ENCODE measurements at regions not wholly inside any gene's neighbourhood (a gene's known extent, or its start where the extent isn't known, plus 50 kb on each side); places are given as distances from the start of the nearest gene placed in this dataset.

DNA sequence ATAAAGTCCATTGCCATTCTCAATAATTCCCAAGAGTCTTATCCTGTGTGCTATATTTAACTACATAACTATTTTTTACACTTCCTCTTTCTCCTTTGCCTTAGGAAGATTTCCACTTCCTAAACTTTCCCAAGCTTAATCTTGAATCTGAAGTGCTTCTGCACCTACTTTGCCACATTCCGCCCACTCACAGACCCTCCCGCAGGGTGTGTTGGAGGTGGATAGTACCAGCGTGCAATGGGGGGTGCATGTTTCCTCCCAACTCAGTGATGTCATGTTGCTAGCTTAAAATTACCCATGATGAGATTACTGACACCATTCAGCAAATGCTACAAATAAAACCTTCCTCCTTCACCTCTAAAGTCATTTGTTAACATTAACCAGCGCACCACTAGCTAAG, 460.2 kb downstream of the NR2F1-AS1 start:
- TF ChIP-seq, protein P1, sequence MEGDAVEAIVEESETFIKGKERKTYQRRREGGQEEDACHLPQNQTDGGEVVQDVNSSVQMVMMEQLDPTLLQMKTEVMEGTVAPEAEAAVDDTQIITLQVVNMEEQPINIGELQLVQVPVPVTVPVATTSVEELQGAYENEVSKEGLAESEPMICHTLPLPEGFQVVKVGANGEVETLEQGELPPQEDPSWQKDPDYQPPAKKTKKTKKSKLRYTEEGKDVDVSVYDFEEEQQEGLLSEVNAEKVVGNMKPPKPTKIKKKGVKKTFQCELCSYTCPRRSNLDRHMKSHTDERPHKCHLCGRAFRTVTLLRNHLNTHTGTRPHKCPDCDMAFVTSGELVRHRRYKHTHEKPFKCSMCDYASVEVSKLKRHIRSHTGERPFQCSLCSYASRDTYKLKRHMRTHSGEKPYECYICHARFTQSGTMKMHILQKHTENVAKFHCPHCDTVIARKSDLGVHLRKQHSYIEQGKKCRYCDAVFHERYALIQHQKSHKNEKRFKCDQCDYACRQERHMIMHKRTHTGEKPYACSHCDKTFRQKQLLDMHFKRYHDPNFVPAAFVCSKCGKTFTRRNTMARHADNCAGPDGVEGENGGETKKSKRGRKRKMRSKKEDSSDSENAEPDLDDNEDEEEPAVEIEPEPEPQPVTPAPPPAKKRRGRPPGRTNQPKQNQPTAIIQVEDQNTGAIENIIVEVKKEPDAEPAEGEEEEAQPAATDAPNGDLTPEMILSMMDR (IDR thresholded peaks at IDR 0.05; ENCODE audit: insufficient read depth, low read length, missing control alignments): no peak
- no peak for DNase-seq (ENCODE audit: low read depth, low spot score)
- CTCF ChIA-PET: interaction anchor here (3.5 kb wide), 1 partner anchor 10 kb away, joined by 11 read pairs; no protein-coding TSS in a partner anchor
- POLR2A ChIA-PET: no interaction called here
- no peak overlapping the region for H3K4me3 ChIP-seq (ENCODE audit: low read depth, low read length)

DNA sequence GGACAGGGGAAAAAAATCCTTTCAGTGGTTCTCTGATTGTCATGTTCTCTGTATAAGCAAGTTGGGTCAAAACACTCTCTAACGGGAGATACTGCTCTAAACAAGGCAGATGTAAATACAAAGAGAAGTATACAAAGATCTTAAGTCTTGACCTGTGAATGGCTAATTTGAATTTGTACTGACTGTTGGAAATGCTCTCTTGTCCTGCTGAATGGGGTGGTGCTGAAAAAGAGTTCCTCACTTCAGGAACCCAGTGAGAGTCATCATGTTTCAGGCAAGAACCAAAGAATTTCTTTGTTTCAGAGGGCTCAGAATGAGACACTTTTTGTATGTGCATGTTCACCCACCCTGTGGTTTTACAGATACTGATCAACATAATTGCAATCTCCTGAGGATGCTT, 461.0 kb downstream of the NR2F1-AS1 start:
- no peak for DNase-seq (ENCODE audit: low read depth, low spot score)
- POLR2A ChIA-PET: no interaction called here
- H3K4me3 ChIP-seq (ENCODE audit: low read depth, low read length): no peak overlapping the region
- CTCF ChIA-PET: interaction anchor here (3.5 kb wide), 1 partner anchor 10 kb away, joined by 11 read pairs; no protein-coding TSS in a partner anchor
- TF ChIP-seq, protein P1 (IDR thresholded peaks at IDR 0.05; ENCODE audit: insufficient read depth, low read length, missing control alignments): no peak

DNA sequence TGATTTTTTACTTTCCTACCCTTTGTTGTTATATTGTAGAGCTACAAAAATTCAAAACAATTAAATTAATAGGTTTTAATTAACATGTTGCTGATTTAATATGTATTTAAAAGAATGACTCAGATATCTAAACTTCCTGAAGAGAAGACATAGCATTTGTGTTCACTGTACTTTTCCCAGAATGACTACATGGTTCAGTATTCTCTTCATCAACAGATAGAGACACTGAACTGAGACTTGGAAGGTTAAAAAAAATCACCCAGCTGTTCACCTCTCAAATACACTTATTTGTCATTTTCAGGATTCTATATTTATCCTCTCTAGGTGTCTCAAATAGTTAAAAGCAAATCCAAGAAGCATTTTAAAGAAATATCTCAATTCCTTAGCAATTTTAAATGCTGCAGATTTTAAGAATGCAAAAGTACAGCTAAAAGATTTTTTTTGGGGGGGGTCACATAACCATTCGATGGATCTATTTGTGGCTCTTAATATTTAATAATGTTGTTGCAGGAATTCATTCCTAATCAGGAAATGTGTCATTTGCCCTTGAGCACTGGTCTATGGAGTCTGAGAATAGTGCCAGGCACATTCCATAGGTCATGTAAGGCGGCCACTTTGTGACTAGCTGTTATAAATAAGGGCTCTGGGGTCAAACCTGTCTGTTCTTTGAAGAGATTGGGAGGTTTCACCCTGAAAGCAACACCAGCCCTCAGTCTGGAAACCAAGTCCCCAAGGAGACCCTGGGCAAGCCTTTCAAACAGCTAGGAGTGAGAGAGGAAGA, 463.1 kb downstream of the NR2F1-AS1 start:
- H3K4me3 ChIP-seq (ENCODE audit: low read depth, low read length): no peak overlapping the region
- CTCF ChIA-PET: interaction anchor here (1.0 kb wide), 1 partner anchor 9 kb away, joined by 3 read pairs; no protein-coding TSS in a partner anchor
- DNase-seq (ENCODE audit: low read depth, low spot score): peak; percentile 14
- POLR2A ChIA-PET: no interaction called here
- TF ChIP-seq, protein P1 (IDR thresholded peaks at IDR 0.05; ENCODE audit: insufficient read depth, low read length, missing control alignments): no peak

DNA sequence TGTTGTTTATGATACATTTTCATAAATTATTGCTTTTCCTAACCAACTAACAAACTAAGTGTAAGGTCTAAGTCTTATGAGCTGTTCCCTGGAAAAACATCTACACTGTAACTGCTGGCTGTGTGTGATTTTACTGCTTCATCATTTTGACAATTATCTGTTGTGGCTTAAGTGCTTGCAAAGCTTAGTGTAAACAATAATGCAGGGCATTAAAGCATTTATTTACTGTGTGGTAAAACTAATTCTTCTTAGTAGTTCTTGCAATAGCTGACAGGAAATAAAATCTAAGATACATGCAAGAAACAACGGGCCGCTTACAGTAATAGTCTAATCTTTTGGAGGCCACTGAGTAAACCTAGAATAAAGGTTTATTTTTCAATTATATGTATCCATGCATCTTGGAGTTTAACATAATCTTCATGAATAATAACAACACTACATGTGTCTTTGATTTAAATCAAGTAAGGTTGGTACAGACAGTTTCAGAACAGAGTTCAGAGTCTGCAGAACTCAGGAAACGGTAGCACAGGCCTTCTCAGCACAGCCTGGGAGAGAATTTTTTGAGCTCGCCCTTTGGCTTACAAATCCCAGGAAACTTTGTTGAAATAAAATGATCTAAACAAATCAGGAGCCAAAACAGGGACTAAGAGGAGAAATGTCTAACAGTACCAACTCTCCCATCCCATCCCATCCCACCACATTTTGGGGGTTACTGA, 473.1 kb downstream of the NR2F1-AS1 start:
- CTCF ChIA-PET: interaction anchor here (1.0 to 1.3 kb wide), 2 partner anchors 15 to 16 kb away, joined by 3 to 6 read pairs; no protein-coding TSS in a partner anchor
- no peak overlapping the region for H3K4me3 ChIP-seq (ENCODE audit: low read depth, low read length)
- DNase-seq (ENCODE audit: low read depth, low spot score): no peak
- TF ChIP-seq, protein P1 (IDR thresholded peaks at IDR 0.05; ENCODE audit: insufficient read depth, low read length, missing control alignments): no peak
- POLR2A ChIA-PET: no interaction called here

DNA sequence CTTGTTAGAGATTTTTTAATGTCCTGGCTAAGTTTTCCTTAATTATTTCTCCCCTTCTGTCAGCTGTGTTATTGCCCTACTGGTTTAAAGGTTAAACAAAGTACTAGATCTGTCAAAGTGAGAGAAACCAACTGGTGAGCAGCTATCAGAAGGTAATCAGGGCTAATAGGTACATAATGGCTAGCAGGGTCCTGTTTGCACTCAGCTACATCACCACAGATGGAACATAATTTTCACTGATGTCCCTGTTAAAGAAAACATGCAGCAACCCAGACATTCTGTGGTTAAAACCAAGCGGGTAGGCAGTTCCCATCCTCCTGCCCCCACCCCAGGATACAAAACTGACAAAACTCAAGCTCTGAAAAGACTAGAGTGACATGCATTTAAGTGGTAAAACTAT, 473.9 kb downstream of the NR2F1-AS1 start:
- TF ChIP-seq, protein P1 (IDR thresholded peaks at IDR 0.05; ENCODE audit: insufficient read depth, low read length, missing control alignments): no peak
- POLR2A ChIA-PET: no interaction called here
- DNase-seq (ENCODE audit: low read depth, low spot score): no peak
- CTCF ChIA-PET: interaction anchor here (1.0 kb wide), 1 partner anchor 15 kb away, joined by 6 read pairs; no protein-coding TSS in a partner anchor
- no peak overlapping the region for H3K4me3 ChIP-seq (ENCODE audit: low read depth, low read length)

DNA sequence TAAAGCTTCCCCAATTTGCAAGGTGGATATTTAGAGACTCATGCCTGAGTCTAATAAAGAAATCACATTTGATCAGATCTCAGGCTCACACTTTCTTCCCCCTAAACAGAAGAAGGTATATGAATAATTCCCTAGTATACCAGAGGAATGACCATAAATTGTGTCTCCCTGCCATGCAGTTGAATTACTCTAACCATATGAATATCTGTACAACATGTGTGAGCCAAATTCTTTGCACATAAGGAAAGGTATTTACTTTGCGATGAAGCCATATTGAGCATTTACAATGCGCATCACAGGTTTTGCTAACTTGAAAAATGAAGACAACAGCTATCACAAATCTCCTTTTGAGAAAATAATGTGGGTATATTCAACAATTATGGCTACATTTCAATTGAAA, 479.4 kb downstream of the NR2F1-AS1 start:
- POLR2A ChIA-PET: no interaction called here
- TF ChIP-seq, protein P1 (IDR thresholded peaks at IDR 0.05; ENCODE audit: insufficient read depth, low read length, missing control alignments): no peak
- no peak overlapping the region for H3K4me3 ChIP-seq (ENCODE audit: low read depth, low read length)
- DNase-seq (ENCODE audit: low read depth, low spot score): no peak
- CTCF ChIA-PET: no interaction called here

Data from AG04449 (cell line).